ENCODE measurements at regions not wholly inside any gene's neighbourhood (a gene's known extent, or its start where the extent isn't known, plus 50 kb on each side); places are given as distances from the start of the nearest gene placed in this dataset.

DNA sequence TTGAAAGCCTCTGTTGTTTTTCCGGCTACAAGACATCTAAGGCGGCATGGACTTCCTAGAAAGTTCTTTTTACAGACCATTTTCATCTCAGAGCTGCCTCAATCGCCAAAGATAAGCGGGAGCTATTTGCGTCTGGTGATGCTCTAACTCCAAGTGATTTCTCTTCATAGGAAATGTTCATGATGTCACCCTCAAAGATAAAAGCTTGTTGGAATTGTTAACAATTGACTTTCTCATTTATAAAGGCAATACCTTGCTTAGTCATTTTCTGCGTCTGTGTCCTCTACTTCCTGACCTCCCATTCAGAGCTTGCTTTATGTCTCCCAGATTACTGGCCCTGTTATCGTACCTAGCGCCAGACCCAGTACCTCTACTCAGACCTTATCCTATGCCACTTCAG is 259.0 kb upstream of the G2E3 start:
- DNase-seq (ENCODE audit: low read depth in 2 of 2), result no peak

GRCh38 chr14:30303350-30303749 is 255.6 kb upstream of the G2E3 start:
- DNase-seq (ENCODE audit: low read depth in 2 of 2), result no peak

DNA sequence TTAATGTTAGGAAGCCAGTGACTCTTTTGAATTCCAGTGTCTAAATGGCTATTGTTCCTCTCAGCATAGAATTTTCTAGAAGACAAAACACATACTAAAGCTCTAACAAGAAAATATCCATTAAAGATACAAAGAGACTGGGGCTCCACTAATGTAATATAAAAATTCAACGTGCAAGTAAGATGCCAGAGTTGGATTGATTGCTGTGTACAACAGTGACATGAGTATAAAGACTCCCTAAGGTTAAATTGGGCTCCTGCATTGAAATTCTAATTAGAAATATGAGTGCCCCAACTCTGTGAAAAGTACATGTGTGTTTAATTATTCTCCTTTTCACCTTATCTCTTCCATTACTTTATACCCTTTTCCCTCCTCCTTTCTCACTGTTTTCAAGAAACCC is 253.6 kb upstream of the G2E3 start:
- DNase-seq (ENCODE audit: low read depth in 2 of 2), result no peak

- no peak for DNase-seq (ENCODE audit: low read depth in 2 of 2)
Measured at GRCh38 chr14:30309405-30309804, 249.6 kb upstream of the G2E3 start.

- DNase-seq (ENCODE audit: low read depth in 2 of 2), result no peak
Measured at GRCh38 chr14:30312214-30312613, 246.7 kb upstream of the G2E3 start.

DNA sequence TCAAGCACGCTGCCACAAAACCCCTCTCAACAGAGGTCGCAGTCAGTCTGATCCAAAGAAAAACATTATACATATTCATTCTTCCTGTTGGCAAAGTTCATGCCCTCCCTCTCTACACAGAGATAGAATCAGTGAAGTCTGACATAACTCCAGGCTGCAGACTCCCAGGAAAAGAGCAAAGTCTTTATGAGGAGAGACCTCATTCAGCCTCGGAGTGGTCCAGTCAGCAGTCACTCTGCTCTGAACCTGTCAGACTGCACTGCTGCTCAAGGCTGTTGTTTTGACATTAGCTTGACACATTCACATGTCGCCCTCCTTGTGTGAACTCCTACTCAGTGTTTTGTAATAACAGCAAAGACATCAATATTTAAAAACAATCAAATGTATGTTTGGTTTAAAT is 241.2 kb upstream of the G2E3 start:
- no peak for DNase-seq (ENCODE audit: low read depth in 2 of 2)

GRCh38 chr14:30322819-30323218 is 236.1 kb upstream of the G2E3 start:
- no peak for DNase-seq (ENCODE audit: low read depth in 2 of 2)

DNA sequence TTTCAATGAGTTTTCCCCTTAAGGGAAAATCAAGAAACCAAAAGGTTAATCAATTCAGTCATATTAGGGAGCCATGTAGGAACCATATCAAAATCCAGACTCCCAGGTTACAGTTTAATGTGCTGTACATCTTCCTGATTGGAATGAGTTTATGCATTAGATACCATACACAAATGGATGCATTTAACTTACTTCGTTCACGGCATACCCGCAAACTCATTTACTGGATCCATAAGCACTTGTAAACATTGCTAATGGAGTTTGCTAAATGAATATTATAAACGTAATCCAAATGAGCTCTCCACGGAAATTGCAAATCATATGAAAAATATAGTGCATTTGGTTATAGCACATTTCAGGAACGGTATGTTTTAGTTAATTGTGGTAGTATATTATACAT is 228.9 kb upstream of the G2E3 start:
- DNase-seq (ENCODE audit: low read depth in 2 of 2), result no peak

DNA sequence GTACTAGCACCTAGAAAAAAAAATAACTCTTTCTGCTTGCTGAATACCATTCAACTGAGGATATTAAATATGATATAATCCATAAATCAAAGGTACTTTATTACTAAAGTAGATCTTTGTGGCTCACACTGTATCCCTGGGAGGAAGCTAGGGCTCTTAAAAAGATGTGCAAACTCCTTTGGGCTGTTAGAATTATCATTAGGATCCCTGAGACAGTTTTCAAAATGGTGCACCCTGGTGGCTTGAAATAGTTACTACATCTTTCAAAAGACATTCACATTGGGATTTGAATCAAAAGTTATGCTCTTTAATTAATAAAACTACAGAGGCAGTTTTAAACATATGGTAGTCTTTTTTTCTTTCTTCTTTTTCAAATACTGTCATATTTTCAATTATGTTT is 228.5 kb upstream of the G2E3 start:
- no peak for DNase-seq (ENCODE audit: low read depth in 2 of 2)

- no peak for DNase-seq (ENCODE audit: low read depth in 2 of 2)
Measured at GRCh38 chr14:30331030-30331429, 227.9 kb upstream of the G2E3 start.

DNA sequence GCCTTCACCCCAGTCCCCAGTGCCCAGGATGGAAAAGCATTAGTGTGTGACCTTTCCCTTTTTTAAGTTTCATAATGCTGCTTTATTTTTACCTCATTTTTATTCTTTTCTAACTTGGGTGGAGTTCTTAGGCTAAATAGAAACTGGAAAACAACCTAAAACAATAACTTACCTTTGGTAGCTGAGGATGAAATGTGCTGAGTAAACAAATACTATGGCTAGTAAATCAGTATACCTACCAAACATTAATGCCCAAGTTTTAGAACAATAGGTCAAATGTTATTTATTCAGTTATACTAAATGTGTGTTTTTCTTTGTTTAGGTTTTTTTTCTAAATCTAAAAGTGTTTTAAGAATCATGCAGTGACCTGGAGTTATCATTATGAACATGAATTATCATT is 226.6 kb upstream of the G2E3 start:
- DNase-seq (ENCODE audit: low read depth in 2 of 2), result no peak

- DNase-seq (ENCODE audit: low read depth in 2 of 2), result no peak
Measured at GRCh38 chr14:30333934-30334333, 225.0 kb upstream of the G2E3 start.

DNA sequence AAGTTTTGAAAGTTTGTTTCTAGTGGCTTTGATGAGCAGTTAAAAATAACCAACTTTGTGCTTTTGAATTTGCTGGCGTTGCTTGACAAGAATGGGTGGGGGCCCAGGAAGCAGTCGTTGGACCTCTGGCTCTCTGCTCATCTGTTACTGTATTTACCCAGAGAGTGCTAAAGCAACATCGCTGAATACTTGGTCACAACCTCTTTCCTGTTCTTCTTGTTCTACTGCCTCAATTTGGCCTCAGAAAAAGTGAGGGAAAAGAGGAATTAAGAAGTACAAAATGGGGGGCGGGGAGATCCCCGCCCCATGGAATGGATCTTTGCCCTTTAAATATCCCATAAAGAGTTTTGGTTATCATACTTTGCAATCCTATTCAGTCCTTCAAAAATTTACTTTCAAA is 221.5 kb upstream of the G2E3 start:
- DNase-seq (ENCODE audit: low read depth in 2 of 2), result no peak

GRCh38 chr14:30339311-30339901 is 219.6 kb upstream of the G2E3 start:
- DNase-seq (ENCODE audit: low read depth in 2 of 2), result no peak

- DNase-seq (ENCODE audit: low read depth in 2 of 2), result no peak
Measured at GRCh38 chr14:30340495-30340894, 218.5 kb upstream of the G2E3 start.

DNA sequence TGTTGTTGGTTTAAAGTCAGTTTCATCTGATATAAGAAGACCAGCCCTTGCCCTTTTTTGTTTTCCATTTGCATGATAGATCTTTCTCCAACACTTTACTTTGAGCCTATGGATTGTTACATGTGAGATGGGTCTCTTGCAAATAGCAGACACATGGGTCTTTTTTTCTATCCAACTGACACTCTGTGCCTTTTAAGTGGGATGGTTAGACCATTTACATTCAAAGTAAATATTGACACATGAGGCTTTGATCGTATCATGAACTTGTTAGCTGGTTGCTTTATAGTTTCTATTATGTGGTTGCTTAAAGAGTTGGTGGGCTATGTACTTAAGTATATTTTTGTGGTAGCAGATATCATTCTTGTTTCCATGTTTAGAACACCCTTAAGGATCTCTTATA is 213.4 kb upstream of the G2E3 start:
- no peak for DNase-seq (ENCODE audit: low read depth in 2 of 2)

DNA sequence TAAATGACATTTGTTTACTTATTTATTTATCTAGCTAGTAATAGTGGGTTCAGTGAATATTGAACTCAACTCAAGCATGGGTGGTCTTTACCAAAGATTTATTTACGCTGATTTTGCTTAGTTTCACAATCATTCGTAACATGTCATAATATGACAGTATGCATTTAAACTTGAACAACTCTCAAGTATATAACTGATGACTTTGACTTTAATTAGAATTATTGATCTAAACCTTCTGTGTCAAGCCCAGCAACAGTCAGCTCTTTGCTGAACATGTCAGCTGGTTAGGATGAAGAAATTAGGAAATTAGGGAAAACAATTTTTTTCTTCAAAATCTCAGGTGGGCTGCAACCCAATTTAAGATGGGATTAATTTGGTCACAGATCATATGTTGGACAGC is 210.5 kb upstream of the G2E3 start:
- no peak for DNase-seq (ENCODE audit: low read depth in 2 of 2)

- DNase-seq (ENCODE audit: low read depth in 2 of 2), result no peak
Measured at GRCh38 chr14:30349520-30349919, 209.4 kb upstream of the G2E3 start.

GRCh38 chr14:30354439-30354838 is 204.5 kb upstream of the G2E3 start:
- no peak for DNase-seq (ENCODE audit: low read depth in 2 of 2)

- DNase-seq (ENCODE audit: low read depth in 2 of 2), result no peak
Measured at GRCh38 chr14:30355431-30355913, 203.5 kb upstream of the G2E3 start.

GRCh38 chr14:30356438-30357202 is 202.3 kb upstream of the G2E3 start:
- no peak for DNase-seq (ENCODE audit: low read depth in 2 of 2)

DNA sequence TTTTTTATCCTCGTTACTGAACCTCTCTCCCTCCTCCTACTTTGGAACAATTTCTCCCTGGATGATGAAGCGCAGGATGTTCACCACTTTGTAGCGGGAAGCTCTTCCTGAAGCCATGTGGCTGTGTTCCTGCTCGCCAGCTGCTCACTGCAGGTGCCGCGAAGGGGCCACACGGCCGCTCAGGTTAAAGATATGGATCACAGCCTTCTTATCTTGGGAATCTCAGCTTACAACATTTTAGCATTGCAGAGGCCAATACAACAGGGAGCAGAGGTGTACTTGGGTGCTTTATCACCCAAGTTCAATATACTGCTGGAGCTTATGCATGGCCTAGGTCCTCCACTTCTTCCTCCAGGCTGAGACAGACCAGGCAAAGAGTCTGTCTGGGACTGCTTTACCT is 201.2 kb upstream of the G2E3 start:
- no peak for DNase-seq (ENCODE audit: low read depth in 2 of 2)

- DNase-seq (ENCODE audit: low read depth in 2 of 2), result no peak
Measured at GRCh38 chr14:30362369-30363218, 196.4 kb upstream of the G2E3 start.

Measured in fibroblast of skin of left biceps (primary cell).